Spinal cord (tissue), 9 donors: ENCODE measurements at regions not wholly inside any gene's neighbourhood (a gene's known extent, or its start where the extent isn't known, plus 50 kb on each side); places are given as distances from the start of the nearest gene placed in this dataset.
"Not testable (repeated sequence)": the region's sequence is repeated elsewhere in the genome, so short reads cannot be mapped to it uniquely, and the experiment has no call there.

Experiments used
- DNase-seq, 6 donors: peaks; one replicate each; pipeline versions ENCODE4 v3.0.0 to v3.0.0-alpha.2; 2013 to 2015; ENCODE audit warnings: low spot score in 6 of 6, low read depth in 4 of 6
- H3K27ac ChIP-seq: one replicate; pipeline ENCODE4 v1.5.1; 2013; ENCODE audit warnings: low read depth, low read length, control low read depth
- H3K27me3 ChIP-seq: one replicate; pipeline ENCODE4 v1.6.1; 2013; ENCODE audit warnings: low read length; ENCODE audit not compliant: control insufficient read depth, insufficient read depth
- H3K36me3 ChIP-seq: one replicate; pipeline ENCODE4 v1.6.1; 2013; ENCODE audit warnings: low read length; ENCODE audit not compliant: control insufficient read depth, insufficient read depth
- H3K4me1 ChIP-seq: one replicate; pipeline ENCODE4 v1.6.1; 2013; ENCODE audit warnings: low read length; ENCODE audit not compliant: control insufficient read depth, insufficient read depth
- H3K4me3 ChIP-seq: one replicate; pipeline ENCODE4 v1.5.1; 2013; ENCODE audit warnings: low read depth, low read length, control low read depth
- H3K9me3 ChIP-seq: one replicate; pipeline ENCODE4 v1.6.1; 2013; ENCODE audit warnings: low read length; ENCODE audit not compliant: control insufficient read depth, insufficient read depth
- WGBS: methylation state at CpG from one replicate; pipeline ENCODE4 v1.1.5; 2013; ENCODE audit warnings: missing lambda C conversion rate; ENCODE audit not compliant: insufficient coverage; 5-methylcytosine and 5-hydroxymethylcytosine counted together
- donor health status: healthy.

DNA sequence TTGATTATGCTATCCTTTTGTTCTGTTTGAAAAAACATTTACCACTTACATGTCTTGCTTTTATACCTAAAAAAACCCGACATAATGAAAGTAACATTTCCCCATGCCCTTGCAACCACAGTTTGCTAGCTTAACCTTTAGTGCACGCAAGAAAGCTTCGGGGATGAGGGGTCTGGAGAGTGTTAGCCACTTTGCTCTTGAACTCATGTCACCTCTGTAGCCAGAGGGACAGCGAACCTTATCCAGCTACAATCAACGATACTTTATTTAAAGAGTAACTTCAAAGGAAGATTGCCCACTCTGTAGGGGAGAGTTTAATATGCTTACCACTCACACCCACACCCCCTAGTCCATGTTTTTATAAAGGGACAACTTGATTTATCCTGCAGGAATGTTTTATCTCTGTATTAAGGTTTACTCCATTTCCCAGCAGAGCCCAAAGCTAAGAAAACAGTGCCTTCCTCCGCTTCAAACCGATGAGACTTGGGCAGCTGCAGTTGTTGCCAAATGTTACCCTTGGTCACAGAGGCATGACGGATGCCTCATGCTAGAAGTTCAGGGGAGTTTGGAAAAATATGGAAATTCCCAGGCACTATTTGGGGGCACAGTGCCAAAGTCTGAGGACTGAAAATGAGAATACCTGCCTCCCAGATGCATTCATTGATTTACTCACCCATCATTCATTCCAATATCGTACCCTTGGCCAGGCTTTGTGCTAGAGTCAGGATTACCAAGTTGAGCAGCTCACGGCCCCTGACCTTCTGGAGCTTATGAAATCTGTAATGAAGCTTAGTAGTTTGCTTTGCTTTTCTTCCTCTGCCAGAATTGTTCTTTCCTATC is 61.4 kb upstream of the VCAM1 start:
- no peaks in the 10 kb centered on the region for H3K36me3 ChIP-seq
- H3K4me3 ChIP-seq: no peak overlapping the region
- no peak overlapping the region for H3K27ac ChIP-seq
- DNase-seq: no peak
- H3K27me3 ChIP-seq: no peaks in the 10 kb centered on the region
- H3K9me3 ChIP-seq: no peaks in the 10 kb centered on the region
- 97% methylated on average over 4 of the region's 10 CpGs for WGBS
- no peaks in the 10 kb centered on the region for H3K4me1 ChIP-seq

GRCh38 chr1:100658716-100659026 is 60.9 kb upstream of the VCAM1 start:
- DNase-seq: no peak
- Histone ChIP-seq H3K36me3 (no peaks in the 10 kb centered on the region), H3K27ac (no peak overlapping the region), H3K4me1 (no peaks in the 10 kb centered on the region), H3K4me3 (no peak overlapping the region), H3K9me3 (no peaks in the 10 kb centered on the region), H3K27me3 (no peaks in the 10 kb centered on the region)

- no peaks in the 10 kb centered on the region for H3K27me3 ChIP-seq
Observed at GRCh38 chr1:100661176-100661575, 58.4 kb upstream of the VCAM1 start.

DNA sequence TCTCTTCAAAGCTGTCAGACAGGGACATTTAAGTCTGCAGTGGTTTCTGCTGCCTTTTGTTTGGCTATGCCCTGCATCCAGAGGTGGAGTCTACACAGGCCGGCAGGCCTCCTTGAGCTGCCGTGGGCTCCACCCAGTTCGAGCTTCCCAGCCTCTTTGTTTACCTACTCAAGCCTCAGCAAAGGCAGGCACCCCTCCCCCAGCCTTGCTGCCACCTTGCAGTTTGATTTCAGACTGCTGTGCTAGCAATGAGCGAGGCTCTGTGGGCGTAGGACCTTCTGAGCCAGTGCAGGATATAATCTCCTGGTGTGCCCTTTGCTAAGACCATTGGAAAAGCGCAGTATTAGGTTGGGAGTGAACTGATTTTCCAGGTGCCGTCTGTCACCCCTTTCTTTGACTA is 51.0 kb upstream of the VCAM1 start:
- DNase-seq, H3K27ac ChIP-seq, H3K27me3 ChIP-seq, H3K9me3 ChIP-seq, H3K4me1 ChIP-seq, H3K4me3 ChIP-seq, H3K36me3 ChIP-seq: not testable (repeated sequence)
- WGBS: 90% methylated on average over 5 of the region's 7 CpGs

More at GRCh38 chr1:100661176-100661575, 58.4 kb upstream of the VCAM1 start:
- DNase-seq: no peak
- H3K9me3 ChIP-seq: no peaks in the 10 kb centered on the region
- no peak overlapping the region for H3K4me3 ChIP-seq
- no peak overlapping the region for H3K27ac ChIP-seq
- no CpG with 5 or more reads among the region's 1 CpG for WGBS
- no peaks in the 10 kb centered on the region for H3K4me1 ChIP-seq
- H3K36me3 ChIP-seq: no peaks in the 10 kb centered on the region
